ENCODE measurements at regions not wholly inside any gene's neighbourhood (a gene's known extent, or its start where the extent isn't known, plus 50 kb on each side); places are given as distances from the start of the nearest gene placed in this dataset.

DNA sequence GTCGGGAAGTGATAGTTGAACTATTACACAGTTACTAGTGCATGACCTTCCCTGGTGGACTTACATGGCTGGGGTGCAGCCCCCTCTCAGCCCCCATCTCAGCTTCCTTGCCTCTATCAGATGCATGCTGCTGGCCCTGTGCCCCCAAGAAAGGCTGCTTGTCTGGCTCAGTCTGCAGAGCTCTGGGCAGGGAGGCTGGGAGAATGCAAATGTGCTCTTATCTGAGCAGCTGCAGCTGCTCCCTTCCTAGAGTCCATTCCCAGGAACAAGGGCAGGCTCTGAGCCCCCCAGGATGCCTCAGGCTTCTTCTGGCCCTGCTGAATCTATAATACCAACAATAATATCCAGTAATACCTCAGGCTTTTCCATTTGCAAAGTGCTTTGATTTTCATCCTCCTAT is 218.1 kb upstream of the SRRM4 start:
- TF ChIP-seq POLR2A (IDR thresholded peaks at IDR 0.05; ENCODE audit: low read depth) = no peak
- TF ChIP-seq, protein P1, sequence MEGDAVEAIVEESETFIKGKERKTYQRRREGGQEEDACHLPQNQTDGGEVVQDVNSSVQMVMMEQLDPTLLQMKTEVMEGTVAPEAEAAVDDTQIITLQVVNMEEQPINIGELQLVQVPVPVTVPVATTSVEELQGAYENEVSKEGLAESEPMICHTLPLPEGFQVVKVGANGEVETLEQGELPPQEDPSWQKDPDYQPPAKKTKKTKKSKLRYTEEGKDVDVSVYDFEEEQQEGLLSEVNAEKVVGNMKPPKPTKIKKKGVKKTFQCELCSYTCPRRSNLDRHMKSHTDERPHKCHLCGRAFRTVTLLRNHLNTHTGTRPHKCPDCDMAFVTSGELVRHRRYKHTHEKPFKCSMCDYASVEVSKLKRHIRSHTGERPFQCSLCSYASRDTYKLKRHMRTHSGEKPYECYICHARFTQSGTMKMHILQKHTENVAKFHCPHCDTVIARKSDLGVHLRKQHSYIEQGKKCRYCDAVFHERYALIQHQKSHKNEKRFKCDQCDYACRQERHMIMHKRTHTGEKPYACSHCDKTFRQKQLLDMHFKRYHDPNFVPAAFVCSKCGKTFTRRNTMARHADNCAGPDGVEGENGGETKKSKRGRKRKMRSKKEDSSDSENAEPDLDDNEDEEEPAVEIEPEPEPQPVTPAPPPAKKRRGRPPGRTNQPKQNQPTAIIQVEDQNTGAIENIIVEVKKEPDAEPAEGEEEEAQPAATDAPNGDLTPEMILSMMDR (IDR thresholded peaks at IDR 0.05) = no peak
